HG03196 (cell line): ENCODE measurements at regions not wholly inside any gene's neighbourhood (a gene's known extent, or its start where the extent isn't known, plus 50 kb on each side); places are given as distances from the start of the nearest gene placed in this dataset.
"Not testable (repeated sequence)": the region's sequence is repeated elsewhere in the genome, so short reads cannot be mapped to it uniquely, and the experiment has no call there.

Experiments
- ATAC-seq: cut with Tn5 transposase; IDR thresholded peaks from one replicate; pipeline ENCODE4 v1.9.1; 2021; ENCODE audit not compliant: unreplicated experiment

DNA sequence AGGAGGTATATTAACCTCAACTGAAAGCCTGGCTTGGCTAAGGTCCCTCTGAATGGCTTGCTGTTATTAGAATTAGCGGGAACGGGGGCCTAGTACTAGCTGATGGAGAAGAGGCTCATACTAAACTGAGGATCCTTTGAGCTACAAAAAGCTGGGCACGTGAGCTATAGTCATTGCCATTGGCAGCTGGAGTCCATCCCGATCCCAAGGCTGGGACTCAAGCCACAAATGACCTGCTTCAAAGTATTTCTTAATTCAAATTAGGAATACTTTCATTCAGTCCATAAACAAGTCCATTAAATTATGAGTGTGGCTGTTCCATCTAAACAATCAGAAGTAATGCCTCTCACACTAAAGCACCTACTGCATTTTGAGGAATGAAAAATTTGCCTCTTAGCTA, 114.5 kb downstream of the DACT1 start:
- no peak for ATAC-seq

DNA sequence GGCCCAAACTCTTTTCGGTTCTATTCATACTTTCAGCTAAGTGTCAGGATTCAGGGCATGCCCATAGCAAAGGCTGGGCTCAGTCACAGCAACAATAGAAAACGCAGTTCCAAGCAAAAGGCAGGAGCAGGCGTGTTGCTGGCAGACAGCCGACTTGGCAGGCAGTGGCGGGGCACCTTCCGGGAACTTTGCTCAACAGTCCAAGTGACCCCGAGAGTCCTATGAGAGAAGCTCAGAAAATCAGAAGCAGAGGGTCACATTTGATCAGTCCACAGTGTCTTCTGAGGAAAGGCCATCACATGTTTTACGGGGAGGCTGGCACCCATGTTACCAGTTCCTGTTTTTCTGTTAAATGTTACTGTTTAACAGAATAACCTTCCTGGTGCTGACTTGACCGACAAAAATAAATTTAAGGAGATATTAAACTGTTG, 115.0 kb downstream of the DACT1 start:
- no peak for ATAC-seq

DNA sequence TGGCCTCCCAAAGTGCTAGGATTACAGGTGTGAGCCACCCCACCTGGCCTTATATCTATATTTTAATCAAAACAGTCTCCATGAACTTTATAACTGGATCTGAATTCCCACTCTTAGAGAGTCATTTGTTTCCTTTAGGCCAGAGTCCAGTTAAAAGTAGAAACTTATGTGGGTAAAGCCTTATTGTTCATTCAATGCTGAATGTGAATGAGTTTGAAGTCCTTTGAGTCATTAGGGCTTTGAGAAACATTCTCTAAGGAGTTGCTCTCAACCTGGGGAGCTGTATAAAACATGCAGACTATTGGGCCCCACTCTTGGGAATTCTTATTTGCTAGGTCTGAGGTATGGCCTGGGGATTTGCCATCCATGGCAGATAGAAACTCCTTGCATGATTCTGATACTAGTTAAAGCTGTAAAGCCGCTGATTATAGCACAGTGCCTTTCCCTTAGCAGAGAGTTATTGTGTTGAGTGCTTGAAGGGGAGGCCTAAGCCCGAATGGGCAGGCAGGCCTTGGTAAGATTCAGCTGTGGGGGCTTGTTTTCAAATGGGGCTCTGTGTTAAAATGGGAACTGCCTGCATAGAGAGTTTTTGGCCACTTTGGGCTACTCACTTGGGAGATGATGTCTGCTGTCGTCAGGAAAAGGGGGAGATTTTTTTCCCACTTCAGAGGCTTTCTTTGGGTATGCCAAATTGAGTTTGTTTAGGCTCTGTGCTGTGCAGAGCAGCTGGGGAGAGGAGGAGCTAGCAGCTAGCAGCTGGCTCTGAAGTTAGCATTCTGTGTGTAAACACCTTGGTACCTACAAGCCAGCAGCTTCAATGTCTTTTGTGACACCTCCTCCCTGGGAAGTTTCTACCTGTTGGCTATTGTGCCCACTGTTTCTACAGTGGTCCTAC, 117.5 kb downstream of the DACT1 start:
- ATAC-seq = no peak

DNA sequence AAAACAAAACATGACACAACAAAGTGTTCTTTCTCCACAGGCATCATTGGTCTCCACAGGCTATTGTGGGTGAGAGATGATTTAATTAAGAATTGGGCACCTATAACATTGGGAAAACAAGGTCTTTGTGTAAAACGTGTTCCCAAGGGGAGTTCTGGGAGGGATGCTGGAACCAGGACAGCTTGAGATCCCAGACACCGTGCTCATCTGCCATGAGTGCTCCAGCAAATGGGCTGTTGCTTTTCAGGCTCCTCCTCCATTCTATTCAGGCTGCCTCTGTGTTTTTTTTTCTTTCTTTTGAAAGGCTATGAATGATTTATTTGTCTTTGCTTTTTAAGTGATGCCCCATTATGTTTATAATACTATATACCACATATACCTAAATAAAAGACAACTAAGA, 122.4 kb downstream of the DACT1 start:
- ATAC-seq = no peak

DNA sequence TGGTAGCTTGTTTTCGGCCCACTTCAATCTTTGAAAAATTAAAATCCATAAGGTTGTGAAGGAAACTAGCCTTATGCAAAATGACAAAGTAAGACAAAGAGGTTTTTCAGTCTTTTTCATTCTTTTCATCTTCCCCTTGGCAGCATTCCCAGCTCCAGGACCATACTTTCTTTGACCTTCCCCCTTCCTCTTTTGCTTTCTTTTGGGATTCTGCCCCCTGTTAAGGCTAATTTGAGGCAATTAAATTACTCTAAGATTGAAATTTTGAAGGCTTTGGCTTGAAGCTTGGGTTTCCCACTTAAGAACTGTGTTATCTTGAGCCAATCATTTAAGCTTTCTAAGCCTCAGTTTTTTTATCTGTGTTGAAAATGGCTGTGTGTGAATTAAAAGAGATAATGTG, 124.9 kb downstream of the DACT1 start:
- ATAC-seq = no peak

DNA sequence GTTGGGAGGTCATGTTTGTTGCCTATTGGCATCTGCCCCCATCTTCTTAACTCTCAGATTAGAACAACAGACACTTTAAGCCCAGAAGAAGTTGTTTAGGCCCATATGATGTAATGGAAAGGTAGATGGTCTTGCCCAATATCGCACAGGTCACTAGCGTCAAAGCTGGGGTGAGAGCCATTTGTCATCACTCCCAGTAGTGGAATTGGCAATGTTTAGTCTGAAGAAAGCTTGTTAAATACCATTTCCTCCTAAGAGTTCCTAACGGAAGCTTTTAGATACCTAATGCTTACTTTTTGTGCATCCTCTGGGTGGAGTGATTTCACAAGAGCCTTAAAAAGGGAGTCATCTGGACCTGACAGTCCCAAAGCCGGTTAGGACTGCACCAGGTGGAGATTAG, 125.4 kb downstream of the DACT1 start:
- no peak for ATAC-seq

DNA sequence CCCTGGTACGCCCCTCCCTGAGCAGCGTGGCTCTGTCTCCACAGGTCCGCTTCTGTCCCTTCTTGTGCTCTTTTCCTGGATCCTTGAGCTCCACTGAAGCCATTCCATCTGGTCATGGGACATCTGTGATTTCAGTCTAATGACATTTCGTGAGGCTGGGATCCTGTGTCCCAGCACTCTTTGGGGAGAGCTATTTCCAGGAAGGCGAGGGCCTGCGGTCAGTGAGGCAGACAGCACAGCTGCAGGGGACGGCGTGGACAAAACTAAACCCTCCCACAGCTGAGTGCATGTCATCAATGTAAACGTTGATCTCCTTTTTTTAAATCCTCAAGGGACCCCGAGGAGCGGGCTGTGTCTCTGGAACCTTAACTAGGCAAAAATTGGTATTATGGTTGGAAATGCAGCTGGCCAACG, 127.7 kb downstream of the DACT1 start:
- no peak for ATAC-seq

DNA sequence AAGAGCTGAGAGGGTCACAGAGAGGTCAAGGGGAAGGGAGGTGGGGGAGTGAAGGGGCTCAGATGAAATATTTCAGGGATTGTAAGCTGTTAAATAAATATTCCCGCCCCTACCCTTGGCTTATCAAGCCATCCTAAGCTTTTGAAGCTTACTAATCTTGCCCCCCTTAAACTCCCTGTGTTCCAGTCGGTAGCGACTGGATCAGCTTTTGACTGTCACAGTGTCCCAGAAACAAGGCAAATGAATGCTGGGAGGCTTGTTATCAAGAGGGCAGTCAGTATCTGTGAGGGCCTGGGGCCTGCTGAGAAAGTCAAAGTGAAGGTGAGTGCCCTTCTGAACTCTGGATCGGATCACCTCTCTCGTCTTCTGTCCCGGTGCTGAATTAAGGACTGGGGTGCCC, 128.1 kb downstream of the DACT1 start:
- no peak for ATAC-seq

DNA sequence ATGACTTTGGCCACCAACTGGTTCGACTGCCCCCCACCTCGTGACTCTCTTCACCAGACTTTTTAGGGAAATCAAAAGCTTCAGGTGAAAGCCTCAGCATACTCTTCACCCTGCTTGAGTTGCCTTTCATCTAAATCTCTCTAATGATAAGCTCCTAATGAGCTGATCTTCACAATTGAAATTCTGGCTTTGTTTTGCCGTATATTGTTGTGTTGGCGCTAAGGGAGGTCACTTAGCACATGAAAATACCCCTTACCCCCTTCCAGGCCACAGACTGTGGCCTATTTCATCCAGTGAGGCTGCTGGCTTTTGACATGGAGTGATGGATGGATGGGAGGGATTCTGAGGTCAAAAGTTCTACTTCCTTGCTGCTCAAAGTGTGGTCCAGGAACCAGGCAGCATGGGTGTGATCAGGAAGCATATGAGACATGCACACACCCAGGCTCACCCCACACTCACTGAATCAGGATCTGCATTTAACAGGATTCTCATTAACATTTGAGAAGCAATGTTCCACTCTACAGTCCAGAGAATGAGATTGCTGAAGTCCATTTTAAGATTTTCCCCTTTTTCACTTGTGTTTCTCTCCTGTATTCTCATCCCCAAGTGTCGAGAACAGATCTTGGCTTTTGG, 131.4 kb downstream of the DACT1 start:
- no peak for ATAC-seq

DNA sequence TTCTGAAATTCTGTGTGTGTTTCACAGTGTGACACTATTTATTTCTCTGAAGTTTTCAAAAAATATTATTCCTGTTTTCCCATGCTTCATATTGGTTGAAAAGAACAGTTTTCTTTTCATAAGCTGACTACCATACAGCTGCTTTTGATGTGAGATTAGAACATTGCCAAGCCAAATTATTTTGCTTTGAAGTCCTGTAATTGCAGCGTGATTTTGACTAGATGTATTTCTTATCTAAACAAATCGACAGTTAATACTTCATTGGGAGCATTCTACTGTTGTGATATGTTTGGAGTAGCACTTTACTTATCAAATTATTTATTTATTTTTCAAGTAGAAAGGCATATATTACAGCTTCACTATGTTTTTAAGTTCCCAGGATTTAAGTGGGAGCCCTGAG, 132.0 kb downstream of the DACT1 start:
- no peak for ATAC-seq

DNA sequence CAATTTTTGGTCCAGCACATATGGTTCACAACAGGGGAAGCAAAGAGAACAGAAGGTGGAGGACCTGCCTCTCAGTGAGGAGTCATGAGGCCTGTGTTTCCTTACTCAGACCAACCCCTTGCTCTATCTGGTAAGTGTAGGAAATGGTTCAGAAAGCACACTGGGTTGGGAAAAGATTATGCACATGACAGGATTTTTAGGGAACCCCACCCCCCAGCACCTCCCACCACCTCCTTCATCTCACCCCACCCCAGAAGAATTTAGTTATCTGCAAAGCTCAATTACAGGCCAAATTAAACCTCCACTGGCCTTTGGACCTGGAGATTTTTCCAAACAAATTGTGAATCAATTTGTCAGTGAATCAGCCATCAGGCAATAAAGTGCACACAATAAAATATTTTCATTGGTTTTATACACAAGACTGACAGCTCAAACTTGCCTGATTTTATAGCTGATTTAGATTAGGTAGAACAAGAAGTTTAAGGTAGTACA, 132.8 kb downstream of the DACT1 start:
- ATAC-seq = no peak

DNA sequence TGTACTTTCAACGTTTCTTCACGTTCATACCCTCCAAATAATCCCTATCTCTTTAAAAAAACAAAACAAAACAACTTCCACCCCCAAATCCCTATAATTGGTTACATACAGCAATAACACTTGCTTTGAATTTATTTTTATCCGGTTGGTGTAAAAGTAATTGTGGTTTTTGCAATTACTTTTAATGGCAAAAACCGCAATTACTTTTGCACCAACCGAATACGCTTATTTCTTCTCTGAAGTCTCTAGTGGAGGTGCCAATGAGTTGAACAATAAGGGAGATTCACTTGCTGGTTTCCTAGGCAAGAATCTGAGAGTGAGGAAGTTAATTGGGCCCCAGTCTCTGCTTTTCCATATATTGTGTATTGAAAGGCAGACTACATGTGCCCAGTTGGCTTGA, 133.3 kb downstream of the DACT1 start:
- no peak for ATAC-seq

DNA sequence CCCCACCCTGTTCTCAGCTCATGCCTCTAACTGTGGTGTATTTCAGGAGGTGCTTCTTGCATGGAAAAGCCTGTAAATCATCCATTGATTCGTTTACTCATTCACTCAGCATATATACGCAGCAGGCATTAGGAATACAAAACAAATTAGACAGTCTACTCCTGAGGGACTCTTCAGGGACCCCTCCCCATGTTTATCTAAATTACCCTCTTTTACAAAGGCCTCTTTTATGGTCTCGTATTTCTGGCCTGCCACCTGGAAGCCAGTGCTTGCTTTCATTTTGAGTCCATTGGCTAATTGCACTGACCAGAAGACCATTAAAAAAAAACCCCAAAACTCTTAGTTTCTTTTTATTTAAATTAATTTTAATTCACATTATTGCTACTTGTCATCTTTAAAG, 134.4 kb downstream of the DACT1 start:
- ATAC-seq = no peak

DNA sequence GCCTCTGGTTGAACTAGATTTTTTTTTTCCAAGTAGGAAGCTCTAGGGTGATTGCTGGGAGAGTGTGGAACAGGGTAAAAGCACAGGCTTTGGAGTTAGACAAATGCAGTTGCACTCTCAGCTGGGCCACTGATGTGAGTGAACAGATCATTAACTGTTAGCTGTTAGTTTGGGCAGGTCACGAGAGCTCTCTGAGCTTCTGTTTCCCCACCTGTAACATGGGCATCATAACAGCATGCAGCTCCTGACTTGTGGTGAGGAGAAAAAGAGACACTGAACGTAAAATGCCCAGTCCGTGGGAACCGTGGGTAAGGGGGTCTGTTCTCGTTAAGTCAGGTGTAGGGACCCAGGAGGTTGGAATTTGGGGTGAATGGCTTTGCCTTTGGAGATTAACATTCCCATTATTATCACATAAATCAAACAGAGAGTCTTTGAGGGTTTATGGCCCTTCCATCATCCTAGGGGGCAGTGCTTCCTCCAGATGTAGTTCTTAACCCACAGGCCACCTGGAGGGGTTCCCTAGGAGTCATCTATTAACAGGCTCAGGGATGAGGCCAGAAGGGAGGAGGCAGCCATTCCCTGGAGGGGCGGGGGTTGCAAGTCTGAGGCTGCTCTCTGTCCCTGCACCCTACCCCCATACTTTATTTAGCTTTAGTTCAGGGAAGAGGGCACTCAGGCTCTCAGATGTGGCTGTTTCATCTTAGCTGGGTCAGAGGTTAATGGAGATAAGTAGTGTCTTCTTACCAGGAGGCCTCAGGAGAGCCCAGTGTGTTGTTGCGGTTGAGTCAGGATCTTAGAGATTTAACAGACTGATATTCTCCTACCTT, 135.2 kb downstream of the DACT1 start:
- ATAC-seq = no peak

DNA sequence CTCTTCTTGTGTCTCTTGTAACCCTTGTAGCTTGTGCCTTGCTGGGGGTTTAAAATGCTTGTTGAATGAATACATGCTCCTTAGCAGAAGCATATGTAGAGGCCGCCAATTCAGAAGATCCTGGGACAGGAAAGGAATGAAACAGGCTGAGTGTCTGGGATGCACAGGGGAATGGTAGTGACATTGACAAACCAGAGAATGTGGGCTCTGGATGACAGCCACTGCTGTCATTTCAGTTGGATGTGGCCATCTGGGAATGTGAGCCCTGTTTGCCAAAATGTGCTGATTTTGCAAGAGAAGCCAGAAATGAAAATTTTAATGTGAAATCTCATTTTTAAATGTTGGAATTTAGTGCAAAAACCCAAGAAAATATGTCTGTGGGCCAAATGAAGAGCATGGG, 136.8 kb downstream of the DACT1 start:
- no peak for ATAC-seq

DNA sequence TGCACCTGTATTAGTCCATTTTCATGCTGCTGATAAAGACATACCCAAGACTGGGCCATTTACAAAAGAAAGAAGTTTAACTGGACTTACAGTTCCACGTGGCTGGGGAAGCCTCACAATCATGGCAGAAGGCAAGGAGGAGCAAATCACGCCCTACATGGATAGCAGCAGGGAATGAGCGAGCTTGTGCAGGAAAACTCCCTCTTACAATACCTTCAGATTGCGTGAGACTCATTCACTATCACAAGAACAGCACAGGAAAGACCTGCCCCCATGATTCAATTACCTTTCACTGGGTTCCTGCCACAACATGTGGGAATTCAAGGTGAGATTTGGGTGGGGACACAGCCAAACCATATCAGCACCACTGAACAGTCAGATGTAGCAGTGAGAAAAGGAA, 137.4 kb downstream of the DACT1 start:
- ATAC-seq = not testable (repeated sequence)

DNA sequence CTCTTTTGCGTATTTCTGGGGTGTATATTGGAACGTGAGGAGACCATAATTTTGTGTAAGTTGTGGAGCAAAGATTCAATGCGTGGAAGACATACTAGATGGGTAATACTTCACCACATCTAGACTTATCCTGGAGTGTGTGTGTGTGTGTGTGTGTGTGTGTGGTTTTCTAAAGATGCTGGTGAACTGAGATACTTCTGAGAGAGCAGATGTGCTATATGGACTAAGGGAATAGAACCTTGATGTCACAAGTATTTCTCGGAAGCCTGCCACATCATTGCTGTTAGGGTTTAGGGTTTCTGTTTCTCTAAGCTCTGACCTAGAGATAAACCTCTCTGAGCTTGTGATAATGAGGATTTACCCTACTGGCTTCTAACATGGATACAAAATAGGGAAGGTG, 138.8 kb downstream of the DACT1 start:
- ATAC-seq = no peak

DNA sequence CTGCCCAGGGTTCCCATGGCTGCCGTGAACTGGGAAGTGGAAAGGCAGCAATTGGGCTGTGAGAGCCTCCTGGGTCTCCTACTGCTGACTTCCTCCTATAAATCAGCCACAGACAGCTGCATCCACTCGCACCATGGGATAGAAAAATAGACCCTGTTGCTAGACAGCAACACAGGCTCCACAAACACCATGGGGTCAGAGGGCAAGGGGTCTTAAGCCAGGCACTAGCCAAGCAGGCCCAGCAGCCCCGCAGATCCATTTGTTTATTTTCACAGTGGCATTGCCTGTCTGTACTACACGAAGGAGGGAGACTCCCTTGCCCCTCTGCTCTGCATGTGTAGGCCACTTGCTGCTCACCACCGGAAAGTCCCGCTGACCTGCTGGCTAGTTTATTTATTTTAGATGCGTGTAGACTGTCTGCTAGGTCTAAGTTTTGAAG, 139.8 kb downstream of the DACT1 start:
- no peak for ATAC-seq

DNA sequence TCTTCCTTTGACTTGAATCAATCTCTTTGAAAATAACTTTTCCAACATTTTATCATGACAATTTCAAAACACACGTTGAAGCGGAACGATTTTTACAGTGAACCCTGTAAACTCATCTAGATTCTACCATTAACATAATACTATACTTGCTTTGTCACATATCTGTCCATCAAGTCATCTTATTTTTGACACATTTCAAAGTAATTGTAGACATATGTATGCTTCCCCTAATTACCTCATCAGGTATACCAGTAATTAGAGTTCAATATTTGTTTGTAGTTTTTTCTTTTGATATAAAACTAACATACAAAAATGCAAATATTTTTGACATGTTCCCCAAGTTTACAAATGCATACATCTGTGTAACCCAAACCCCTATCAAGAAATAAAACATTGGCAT, 140.4 kb downstream of the DACT1 start:
- ATAC-seq = no peak

DNA sequence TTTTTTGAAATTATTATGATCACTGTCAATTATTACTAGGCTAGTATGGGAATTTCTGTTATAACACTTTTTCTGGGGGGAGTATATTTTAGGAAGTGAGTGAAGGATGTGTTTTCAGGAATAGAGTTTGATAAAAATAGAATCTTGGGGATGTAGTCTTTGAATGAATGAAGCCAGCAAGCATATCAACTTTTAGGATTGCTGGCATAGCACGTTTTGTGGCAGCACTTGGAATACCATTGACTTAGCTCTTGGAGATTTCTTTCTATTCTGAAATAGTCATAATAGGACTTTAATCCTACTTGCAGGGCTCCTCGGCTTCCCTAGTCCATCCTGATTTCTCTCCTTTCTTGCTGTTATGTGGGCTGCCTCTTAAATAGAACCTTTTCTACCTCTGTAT, 141.6 kb downstream of the DACT1 start:
- no peak for ATAC-seq

DNA sequence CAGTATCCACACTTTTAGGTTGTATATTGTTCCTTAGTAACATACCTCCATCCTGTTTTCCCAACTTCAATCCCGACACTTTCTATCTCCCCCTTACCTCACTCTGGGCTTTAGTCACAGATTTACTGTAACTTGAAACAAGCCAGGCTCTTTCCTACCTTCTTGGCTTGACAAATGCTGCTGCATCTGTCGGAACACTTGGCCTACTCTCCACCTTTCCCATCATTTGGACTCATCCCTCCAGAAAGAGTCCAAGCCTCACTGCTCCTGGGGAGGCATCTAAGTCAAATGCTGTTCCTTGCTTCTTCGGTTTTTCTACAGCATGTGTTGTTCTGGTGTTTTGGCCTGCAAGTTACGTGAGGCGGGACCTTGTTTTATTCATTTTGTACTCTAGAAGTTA, 142.4 kb downstream of the DACT1 start:
- no peak for ATAC-seq

DNA sequence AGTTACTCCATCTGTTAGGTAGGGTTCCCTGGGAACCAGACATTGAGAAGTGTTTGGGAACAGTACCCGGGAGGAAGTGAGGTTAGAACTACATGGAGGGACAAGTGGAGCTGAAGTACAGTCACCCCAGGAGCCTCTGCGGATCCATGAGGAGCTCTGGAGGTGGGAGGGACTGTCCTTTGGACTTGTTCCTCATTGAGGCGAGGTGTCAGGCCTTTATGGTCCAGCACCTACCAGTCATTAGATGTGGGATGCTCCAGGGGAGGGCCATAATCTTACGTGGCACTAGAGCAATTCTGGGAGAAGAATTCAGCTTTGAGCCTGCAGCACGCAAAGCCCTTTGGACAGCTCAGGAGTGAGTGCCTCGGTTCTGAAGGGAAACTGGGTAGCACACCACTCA, 142.8 kb downstream of the DACT1 start:
- no peak for ATAC-seq
